CD8-positive, alpha-beta memory T cell (primary cell): ENCODE measurements at regions not wholly inside any gene's neighbourhood (a gene's known extent, or its start where the extent isn't known, plus 50 kb on each side); places are given as distances from the start of the nearest gene placed in this dataset.

ENCODE experiments used
- CTCF ChIA-PET: fragments of 350-600 bp; sonication (Branson Sonifier 250); formaldehyde crosslinking; loops from one replicate; lab custom pipeline; 2021; ENCODE audit warnings: antibody characterized with exemption; lab: Charles Lee
- POLR2A ChIA-PET: fragments of 350-600 bp; sonication (Branson Sonifier 250); formaldehyde crosslinking; loops from one replicate; lab custom pipeline; 2021; ENCODE audit warnings: antibody characterized with exemption; lab: Charles Lee
- DNase-seq, 5 donors: peaks; one replicate each; pipeline versions ENCODE4 v3.0.0 to v3.0.0-alpha.2; 2020 to 2022; ENCODE audit warnings: mixed read lengths in 1 of 5
- H3K27ac ChIP-seq: one replicate; pipeline ENCODE4 v1.7.0; 2013; ENCODE audit warnings: low read depth, mild to moderate bottlenecking, low read length, moderate library complexity
- H3K27me3 ChIP-seq: 2 replicates; pipeline ENCODE4 v1.7.0; 2013; ENCODE audit warnings: low read length, mild to moderate bottlenecking; ENCODE audit not compliant: insufficient read depth, poor library complexity, severe bottlenecking
- H3K36me3 ChIP-seq: 2 replicates; pipeline ENCODE4 v1.7.0; 2013; ENCODE audit warnings: mild to moderate bottlenecking, low read length, moderate library complexity; ENCODE audit not compliant: insufficient read depth
- H3K4me1 ChIP-seq: 2 replicates; pipeline ENCODE4 v1.7.0; 2013; ENCODE audit warnings: mild to moderate bottlenecking, low read length, moderate library complexity; ENCODE audit not compliant: insufficient read depth
- H3K4me3 ChIP-seq: 2 replicates; pipeline ENCODE4 v1.7.0; 2013; ENCODE audit warnings: mild to moderate bottlenecking, low read length
- H3K9me3 ChIP-seq: 2 replicates; pipeline ENCODE4 v1.7.0; 2013; ENCODE audit warnings: mild to moderate bottlenecking, low read length
- H3K27ac Mint-ChIP-seq, 8 donors: one replicate each; pipeline ENCODE4 v1.8.0; 2020 to 2021; ENCODE audit warnings: mixed read lengths in 8 of 8, mild to moderate bottlenecking in 6 of 8, inconsistent platforms in 3 of 8, moderate library complexity in 3 of 8
- H3K27me3 Mint-ChIP-seq, 2 donors: one replicate each; pipeline ENCODE4 v1.8.0; 2020 to 2021; ENCODE audit warnings: mixed read lengths in 2 of 2, mild to moderate bottlenecking in 1 of 2, moderate library complexity in 1 of 2
- H3K36me3 Mint-ChIP-seq, 3 donors: one replicate each; pipeline ENCODE4 v1.8.0; 2020 to 2021; ENCODE audit warnings: mixed read lengths in 3 of 3, inconsistent platforms in 1 of 3, mild to moderate bottlenecking in 1 of 3
- H3K4me1 Mint-ChIP-seq, 3 donors: one replicate each; pipeline ENCODE4 v1.8.0; 2020 to 2021; ENCODE audit warnings: mixed read lengths in 3 of 3, inconsistent platforms in 1 of 3, mild to moderate bottlenecking in 1 of 3
- H3K4me3 Mint-ChIP-seq, 7 donors: one replicate each; pipeline ENCODE4 v1.8.0; 2020 to 2021; ENCODE audit warnings: mixed read lengths in 7 of 7, mild to moderate bottlenecking in 6 of 7, moderate library complexity in 4 of 7, inconsistent platforms in 2 of 7
- H3K9me3 Mint-ChIP-seq, 5 donors: one replicate each; pipeline ENCODE4 v1.8.0; 2020 to 2022; ENCODE audit warnings: mixed read lengths in 5 of 5, mild to moderate bottlenecking in 3 of 5, moderate library complexity in 2 of 5, inconsistent platforms in 1 of 5

- Mint-ChIP-seq H3K4me1 (no peaks in the 10 kb centered on the region), H3K4me3 (no peak overlapping the region), H3K27me3 (no peaks in the 10 kb centered on the region), H3K9me3 (peaks cover 2 to 14% (median 4%) of the 10 kb centered on the region in 5 donors), H3K27ac (no peak overlapping the region), H3K36me3 (no peaks in the 10 kb centered on the region)
- no peak for DNase-seq
- Histone ChIP-seq H3K27ac (no peak overlapping the region), H3K9me3 (no peaks in the 10 kb centered on the region), H3K36me3 (no peaks in the 10 kb centered on the region), H3K4me3 (no peak overlapping the region), H3K4me1 (no peaks in the 10 kb centered on the region), H3K27me3 (no peaks in the 10 kb centered on the region)
- POLR2A ChIA-PET: no interaction called here
- CTCF ChIA-PET: no interaction called here
Measured at GRCh38 chr16:59205403-59205802, 471.3 kb upstream of the GOT2 start.

GRCh38 chr16:59204589-59204988 is 470.5 kb upstream of the GOT2 start:
- ChIA-PET CTCF (no interaction called here), POLR2A (no interaction called here)
- Histone ChIP-seq H3K36me3 (no peaks in the 10 kb centered on the region), H3K27ac (no peak overlapping the region), H3K9me3 (no peaks in the 10 kb centered on the region), H3K27me3 (no peaks in the 10 kb centered on the region), H3K4me1 (no peaks in the 10 kb centered on the region), H3K4me3 (no peak overlapping the region)
- H3K4me1 Mint-ChIP-seq: no peaks in the 10 kb centered on the region
- H3K27ac Mint-ChIP-seq: no peak overlapping the region
- H3K27me3 Mint-ChIP-seq: no peaks in the 10 kb centered on the region
- no peaks in the 10 kb centered on the region for H3K36me3 Mint-ChIP-seq
- DNase-seq: no peak
- H3K4me3 Mint-ChIP-seq: no peak overlapping the region
- H3K9me3 Mint-ChIP-seq: peaks cover 3 to 14% (median 6%) of the 10 kb centered on the region in 5 donors

GRCh38 chr16:59202233-59202862 is 468.2 kb upstream of the GOT2 start:
- H3K27ac Mint-ChIP-seq: no peak overlapping the region
- ChIA-PET CTCF (interaction anchor here (1.6 kb wide), 1 partner anchor 8 kb away, joined by 3 read pairs; no protein-coding TSS in a partner anchor), POLR2A (no interaction called here)
- no peak for DNase-seq
- H3K36me3 Mint-ChIP-seq: no peaks in the 10 kb centered on the region
- Histone ChIP-seq H3K4me1 (no peaks in the 10 kb centered on the region), H3K9me3 (no peaks in the 10 kb centered on the region), H3K27me3 (no peaks in the 10 kb centered on the region), H3K36me3 (no peaks in the 10 kb centered on the region), H3K4me3 (no peak overlapping the region), H3K27ac (no peak overlapping the region)
- H3K27me3 Mint-ChIP-seq: no peaks in the 10 kb centered on the region
- H3K4me1 Mint-ChIP-seq: no peaks in the 10 kb centered on the region
- no peak overlapping the region for H3K4me3 Mint-ChIP-seq
- H3K9me3 Mint-ChIP-seq: peaks cover 2 to 11% (median 6%) of the 10 kb centered on the region in 5 donors

- no peak overlapping the region for H3K27ac Mint-ChIP-seq
Measured at GRCh38 chr16:59201821-59202220, 467.7 kb upstream of the GOT2 start.

GRCh38 chr16:59201160-59201559 is 467.0 kb upstream of the GOT2 start:
- no peak overlapping the region for H3K27ac ChIP-seq
- Mint-ChIP-seq H3K27me3 (no peaks in the 10 kb centered on the region), H3K9me3 (peaks cover 2 to 8% (median 5%) of the 10 kb centered on the region in 5 donors), H3K27ac (peak overlapping the region in 1 of 8 donors; percentile 43), H3K4me1 (no peaks in the 10 kb centered on the region), H3K36me3 (no peaks in the 10 kb centered on the region), H3K4me3 (no peak overlapping the region)
- DNase-seq: no peak
- no peaks in the 10 kb centered on the region for H3K4me1 ChIP-seq
- no peaks in the 10 kb centered on the region for H3K27me3 ChIP-seq
- H3K9me3 ChIP-seq: no peaks in the 10 kb centered on the region
- no peaks in the 10 kb centered on the region for H3K36me3 ChIP-seq
- CTCF ChIA-PET: no interaction called here
- POLR2A ChIA-PET: no interaction called here
- no peak overlapping the region for H3K4me3 ChIP-seq

More at GRCh38 chr16:59201821-59202220, 467.7 kb upstream of the GOT2 start:
- POLR2A ChIA-PET: no interaction called here
- Mint-ChIP-seq H3K4me3 (no peak overlapping the region), H3K9me3 (peaks cover 2 to 8% (median 5%) of the 10 kb centered on the region in 5 donors), H3K36me3 (no peaks in the 10 kb centered on the region), H3K4me1 (no peaks in the 10 kb centered on the region), H3K27me3 (no peaks in the 10 kb centered on the region)
- Histone ChIP-seq H3K4me3 (no peak overlapping the region), H3K27ac (no peak overlapping the region), H3K4me1 (no peaks in the 10 kb centered on the region), H3K36me3 (no peaks in the 10 kb centered on the region), H3K27me3 (no peaks in the 10 kb centered on the region), H3K9me3 (no peaks in the 10 kb centered on the region)
- no peak for DNase-seq
- CTCF ChIA-PET: no interaction called here

- no peaks in the 10 kb centered on the region for H3K27me3 Mint-ChIP-seq
- Histone ChIP-seq H3K9me3 (no peaks in the 10 kb centered on the region), H3K27ac (no peak overlapping the region), H3K4me3 (no peak overlapping the region), H3K36me3 (no peaks in the 10 kb centered on the region), H3K27me3 (no peaks in the 10 kb centered on the region), H3K4me1 (no peaks in the 10 kb centered on the region)
- ChIA-PET POLR2A (no interaction called here), CTCF (no interaction called here)
- H3K27ac Mint-ChIP-seq: no peak overlapping the region
- no peak for DNase-seq
- no peak overlapping the region for H3K4me3 Mint-ChIP-seq
- peaks cover 4 to 15% (median 8%) of the 10 kb centered on the region in 5 donors for H3K9me3 Mint-ChIP-seq
- no peaks in the 10 kb centered on the region for H3K4me1 Mint-ChIP-seq
- H3K36me3 Mint-ChIP-seq: no peaks in the 10 kb centered on the region
Measured at GRCh38 chr16:59198487-59198886, 464.4 kb upstream of the GOT2 start.

GRCh38 chr16:59195242-59195641 is 461.1 kb upstream of the GOT2 start:
- DNase-seq: no peak
- Histone ChIP-seq H3K4me1 (no peaks in the 10 kb centered on the region), H3K27me3 (no peaks in the 10 kb centered on the region), H3K36me3 (no peaks in the 10 kb centered on the region), H3K4me3 (no peak overlapping the region), H3K27ac (no peak overlapping the region), H3K9me3 (no peaks in the 10 kb centered on the region)
- Mint-ChIP-seq H3K4me1 (no peaks in the 10 kb centered on the region), H3K4me3 (no peak overlapping the region), H3K9me3 (peaks cover 3 to 14% (median 5%) of the 10 kb centered on the region in 5 donors), H3K27ac (no peak overlapping the region), H3K27me3 (no peaks in the 10 kb centered on the region), H3K36me3 (no peaks in the 10 kb centered on the region)
- ChIA-PET CTCF (no interaction called here), POLR2A (no interaction called here)

GRCh38 chr16:59193637-59194036 is 459.5 kb upstream of the GOT2 start:
- Histone ChIP-seq H3K4me1 (no peaks in the 10 kb centered on the region), H3K9me3 (no peaks in the 10 kb centered on the region), H3K27ac (no peak overlapping the region), H3K4me3 (no peak overlapping the region), H3K36me3 (no peaks in the 10 kb centered on the region), H3K27me3 (no peaks in the 10 kb centered on the region)
- Mint-ChIP-seq H3K4me1 (no peaks in the 10 kb centered on the region), H3K36me3 (no peaks in the 10 kb centered on the region), H3K27ac (no peak overlapping the region), H3K9me3 (peaks cover 2 to 13% (median 5%) of the 10 kb centered on the region in 5 donors), H3K27me3 (no peaks in the 10 kb centered on the region), H3K4me3 (no peak overlapping the region)
- ChIA-PET CTCF (interaction anchor here (0.8 kb wide), 1 partner anchor 9 kb away, joined by 3 read pairs; no protein-coding TSS in a partner anchor), POLR2A (no interaction called here)
- no peak for DNase-seq
